ENCODE measurements at regions not wholly inside any gene's neighbourhood (a gene's known extent, or its start where the extent isn't known, plus 50 kb on each side); places are given as distances from the start of the nearest gene placed in this dataset.
"Not testable (repeated sequence)": the region's sequence is repeated elsewhere in the genome, so short reads cannot be mapped to it uniquely, and the experiment has no call there.

DNA sequence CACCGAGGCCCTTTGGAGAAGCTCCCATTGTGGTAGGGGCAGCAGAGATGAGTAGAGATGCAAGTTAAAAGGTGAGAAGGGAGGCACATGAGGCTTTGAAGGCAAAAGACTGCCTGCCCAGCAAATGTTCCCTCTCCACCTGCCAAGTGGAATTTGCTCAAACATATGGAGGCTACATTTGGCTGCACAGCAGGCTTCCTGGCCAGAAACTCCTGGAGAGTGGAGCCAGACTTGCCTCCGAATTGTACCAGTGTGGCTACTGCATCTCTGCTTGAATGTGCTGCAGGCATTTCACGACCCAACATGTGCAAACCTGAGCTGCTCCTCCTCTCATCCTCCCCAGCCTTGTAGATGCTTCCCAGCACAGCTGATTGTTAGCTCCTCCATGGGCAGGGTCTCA is 229.2 kb downstream of the ZNF621 start:
- no peak overlapping the region for H3K27ac Mint-ChIP-seq
- DNase-seq (ENCODE audit: low spot score) (no peak), ATAC-seq (no peak)
- H3K4me1 Mint-ChIP-seq (ENCODE audit: low read depth in 2 of 2), result no peaks in the 10 kb centered on the region
- H3K27me3 Mint-ChIP-seq, result peaks cover 6 to 37% of the 10 kb centered on the region in 2 donors
- no peaks in the 10 kb centered on the region for H3K9me3 Mint-ChIP-seq
- no peak overlapping the region for H3K4me3 Mint-ChIP-seq
- H3K36me3 Mint-ChIP-seq, result no peaks in the 10 kb centered on the region

- Mint-ChIP-seq H3K9me3 (peaks cover 2% of the 10 kb centered on the region), H3K36me3 (no peaks in the 10 kb centered on the region), H3K27me3 (peaks cover 6 to 33% of the 10 kb centered on the region in 2 donors), H3K27ac (no peak overlapping the region), H3K4me3 (no peak overlapping the region), H3K4me1 (ENCODE audit: low read depth in 2 of 2) (no peaks in the 10 kb centered on the region)
- no peak for ATAC-seq
- no peak for DNase-seq (ENCODE audit: low spot score)
Measured at GRCh38 chr3:40754994-40755393, 230.2 kb downstream of the ZNF621 start.

DNA sequence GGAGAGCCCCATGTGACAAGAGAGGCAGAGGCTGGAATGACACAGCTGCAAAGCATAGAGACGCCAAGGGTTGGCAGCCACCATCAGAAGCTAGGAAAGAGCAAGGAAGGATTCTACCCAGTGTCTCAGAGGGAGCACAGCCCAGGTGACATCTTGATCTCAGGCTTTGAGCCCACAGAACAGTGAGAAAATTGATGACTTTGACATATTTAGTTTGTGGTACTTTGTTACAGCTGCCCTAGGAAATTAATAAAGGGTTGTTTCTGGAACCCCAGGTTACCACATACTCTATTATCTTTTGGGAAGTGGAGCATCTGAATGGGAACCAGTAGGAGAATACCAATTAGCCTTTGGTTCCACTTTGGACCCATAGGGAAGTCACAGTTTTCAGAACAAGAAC is 231.7 kb downstream of the ZNF621 start:
- Mint-ChIP-seq H3K27me3 (peaks cover 3 to 30% of the 10 kb centered on the region in 2 donors), H3K4me1 (ENCODE audit: low read depth in 2 of 2) (no peaks in the 10 kb centered on the region), H3K36me3 (no peaks in the 10 kb centered on the region), H3K27ac (no peak overlapping the region), H3K9me3 (peaks cover 9% of the 10 kb centered on the region), H3K4me3 (no peak overlapping the region)
- DNase-seq (ENCODE audit: low spot score) (no peak), ATAC-seq (no peak)

GRCh38 chr3:40762771-40763170 is 238.0 kb downstream of the ZNF621 start:
- not testable (repeated sequence) for H3K4me1 Mint-ChIP-seq (ENCODE audit: low read depth in 2 of 2); DNase-seq (ENCODE audit: low spot score); H3K36me3 Mint-ChIP-seq; H3K9me3 Mint-ChIP-seq; ATAC-seq; H3K27ac Mint-ChIP-seq; H3K4me3 Mint-ChIP-seq
- H3K27me3 Mint-ChIP-seq, result peaks cover 0 to 14% of the 10 kb centered on the region in 2 donors

DNA sequence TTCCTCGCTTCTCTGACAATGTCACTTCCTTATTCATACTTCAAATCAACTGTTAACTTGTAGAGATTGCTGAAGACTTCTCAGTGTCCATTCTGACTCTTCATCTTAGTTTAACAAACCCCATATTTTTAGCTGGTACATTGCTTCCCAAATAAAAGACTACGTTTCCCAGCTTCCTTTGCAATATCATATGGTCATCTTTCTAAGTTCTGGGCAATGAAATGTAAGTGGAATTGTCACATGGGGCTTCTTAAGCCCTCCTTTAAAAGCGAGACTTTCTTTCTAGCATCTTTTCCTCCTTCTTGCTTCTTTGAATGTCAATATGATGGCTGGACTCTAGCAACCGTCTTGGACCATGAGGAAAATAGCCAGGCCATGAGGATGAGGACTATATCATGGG is 239.0 kb downstream of the ZNF621 start:
- H3K4me1 Mint-ChIP-seq (ENCODE audit: low read depth in 2 of 2), result no peaks in the 10 kb centered on the region
- peaks cover 9% of the 10 kb centered on the region for H3K9me3 Mint-ChIP-seq
- ATAC-seq (no peak), DNase-seq (ENCODE audit: low spot score) (no peak)
- H3K27me3 Mint-ChIP-seq, result peaks cover 0 to 13% of the 10 kb centered on the region in 2 donors
- no peaks in the 10 kb centered on the region for H3K36me3 Mint-ChIP-seq
- no peak overlapping the region for H3K27ac Mint-ChIP-seq
- H3K4me3 Mint-ChIP-seq, result no peak overlapping the region

DNA sequence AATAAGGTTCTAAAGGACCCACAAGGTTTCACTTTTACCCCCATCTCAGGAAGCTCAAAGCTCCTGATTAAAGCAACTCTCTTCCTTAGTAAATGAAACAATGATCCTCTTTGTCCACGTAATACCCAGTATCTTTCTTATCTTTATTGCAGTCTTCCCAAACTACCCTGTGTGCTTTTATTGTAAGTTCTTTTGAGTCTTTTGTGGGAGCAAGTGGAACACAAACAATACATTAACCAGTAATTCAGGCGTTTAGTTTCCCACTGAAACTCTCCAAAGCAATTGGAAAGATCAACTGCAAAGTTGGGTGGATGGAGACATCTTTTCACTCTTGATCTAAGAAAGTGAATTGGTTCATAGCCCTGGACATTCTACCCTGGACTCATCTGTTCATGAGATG is 240.0 kb downstream of the ZNF621 start:
- no peaks in the 10 kb centered on the region for H3K4me1 Mint-ChIP-seq (ENCODE audit: low read depth in 2 of 2)
- no peaks in the 10 kb centered on the region for H3K36me3 Mint-ChIP-seq
- DNase-seq (ENCODE audit: low spot score), result no peak
- no peak overlapping the region for H3K27ac Mint-ChIP-seq
- peaks cover 9% of the 10 kb centered on the region for H3K9me3 Mint-ChIP-seq
- no peak overlapping the region for H3K4me3 Mint-ChIP-seq
- no peak for ATAC-seq
- peaks cover 0 to 13% of the 10 kb centered on the region in 2 donors for H3K27me3 Mint-ChIP-seq

- DNase-seq (ENCODE audit: low spot score) (no peak), ATAC-seq (peak in 1 of 2 donors; percentile 54)
- Mint-ChIP-seq H3K9me3 (peaks cover 2% of the 10 kb centered on the region), H3K4me3 (no peak overlapping the region), H3K36me3 (no peaks in the 10 kb centered on the region), H3K4me1 (ENCODE audit: low read depth in 2 of 2) (no peaks in the 10 kb centered on the region), H3K27me3 (peaks cover 0 to 7% of the 10 kb centered on the region in 2 donors), H3K27ac (no peak overlapping the region)
Measured at GRCh38 chr3:40765884-40766283, 241.1 kb downstream of the ZNF621 start.

DNA sequence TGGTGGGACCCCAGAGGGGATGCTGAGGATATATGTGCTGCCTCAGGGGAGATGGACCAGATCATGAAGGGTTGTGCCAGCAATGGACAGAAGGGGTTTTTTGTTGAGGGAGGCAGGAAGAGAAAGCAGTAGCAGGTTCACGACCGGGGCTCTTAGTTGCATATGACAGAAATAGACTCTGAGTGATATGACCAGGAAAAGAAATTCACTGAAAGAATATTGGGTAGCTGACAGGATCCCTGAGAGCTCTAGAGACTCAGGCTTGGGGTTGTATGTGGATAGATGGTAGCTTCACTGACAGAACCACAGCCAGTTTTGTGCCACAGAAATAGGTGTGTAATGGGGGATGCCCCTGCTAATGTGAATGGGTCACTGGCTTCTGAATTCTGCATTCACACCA is 241.6 kb downstream of the ZNF621 start:
- peak in 1 of 2 donors; percentile 24 for ATAC-seq
- DNase-seq (ENCODE audit: low spot score), result no peak
- no peaks in the 10 kb centered on the region for H3K4me1 Mint-ChIP-seq (ENCODE audit: low read depth in 2 of 2)
- H3K36me3 Mint-ChIP-seq, result no peaks in the 10 kb centered on the region
- H3K4me3 Mint-ChIP-seq, result no peak overlapping the region
- H3K9me3 Mint-ChIP-seq, result no peaks in the 10 kb centered on the region
- peaks cover 0 to 7% of the 10 kb centered on the region in 2 donors for H3K27me3 Mint-ChIP-seq
- H3K27ac Mint-ChIP-seq, result no peak overlapping the region

DNA sequence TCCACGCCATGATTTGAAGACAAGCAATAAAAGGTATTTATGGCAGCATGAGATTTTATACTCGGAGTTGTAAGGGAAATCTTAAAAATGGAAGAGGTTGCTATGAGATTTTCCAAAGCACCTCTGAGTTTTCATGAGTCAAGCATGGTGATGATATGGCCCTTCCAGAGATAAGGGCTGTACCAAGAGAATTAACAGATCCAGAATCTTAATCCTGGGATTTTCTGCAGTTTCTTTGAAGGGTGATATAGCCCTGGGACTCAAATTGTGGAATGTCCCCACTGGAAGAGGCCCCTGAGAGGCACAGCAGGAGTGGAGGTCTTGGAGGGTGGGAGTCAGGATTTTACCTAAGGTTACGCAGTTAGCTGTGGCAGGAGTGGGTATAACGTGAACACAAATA is 243.3 kb downstream of the ZNF621 start:
- Mint-ChIP-seq H3K27me3 (peaks cover 0 to 7% of the 10 kb centered on the region in 2 donors), H3K4me1 (ENCODE audit: low read depth in 2 of 2) (no peaks in the 10 kb centered on the region), H3K4me3 (no peak overlapping the region), H3K9me3 (no peaks in the 10 kb centered on the region), H3K36me3 (no peaks in the 10 kb centered on the region), H3K27ac (no peak overlapping the region)
- ATAC-seq (no peak), DNase-seq (ENCODE audit: low spot score) (no peak)

DNA sequence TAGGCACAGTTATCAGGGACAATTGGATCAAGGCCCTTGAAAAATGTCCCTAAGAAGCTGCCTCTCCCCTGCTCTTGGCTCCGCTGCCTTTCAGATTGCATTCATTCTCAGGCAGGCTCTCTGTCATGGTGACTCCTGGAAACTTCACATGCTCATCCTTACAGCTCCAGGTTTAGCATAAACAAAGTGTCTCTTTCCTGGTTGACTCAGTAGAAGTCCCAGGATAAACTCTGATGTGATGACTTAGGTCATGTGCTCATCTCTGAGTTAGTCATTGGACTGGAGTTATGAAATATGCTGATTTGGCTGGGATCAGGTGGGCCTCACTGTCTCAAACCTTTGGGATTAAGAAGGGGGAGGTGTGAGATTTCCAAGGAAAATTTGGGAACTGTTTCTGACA is 243.8 kb downstream of the ZNF621 start:
- peaks cover 0 to 5% of the 10 kb centered on the region in 2 donors for H3K27me3 Mint-ChIP-seq
- no peaks in the 10 kb centered on the region for H3K4me1 Mint-ChIP-seq (ENCODE audit: low read depth in 2 of 2)
- no peak overlapping the region for H3K4me3 Mint-ChIP-seq
- H3K36me3 Mint-ChIP-seq, result no peaks in the 10 kb centered on the region
- H3K9me3 Mint-ChIP-seq, result no peaks in the 10 kb centered on the region
- no peak overlapping the region for H3K27ac Mint-ChIP-seq
- no peak for ATAC-seq
- DNase-seq (ENCODE audit: low spot score), result no peak

GRCh38 chr3:40770061-40770460 is 245.3 kb downstream of the ZNF621 start:
- Mint-ChIP-seq H3K4me3 (no peak overlapping the region), H3K9me3 (no peaks in the 10 kb centered on the region), H3K27ac (no peak overlapping the region), H3K27me3 (peaks cover 0 to 6% of the 10 kb centered on the region in 2 donors), H3K4me1 (ENCODE audit: low read depth in 2 of 2) (no peaks in the 10 kb centered on the region), H3K36me3 (no peaks in the 10 kb centered on the region)
- ATAC-seq, result no peak
- no peak for DNase-seq (ENCODE audit: low spot score)

GRCh38 chr3:40771112-40771511 is 246.4 kb downstream of the ZNF621 start:
- peaks cover 3 to 17% of the 10 kb centered on the region in 2 donors for H3K27me3 Mint-ChIP-seq
- DNase-seq (ENCODE audit: low spot score), result no peak
- H3K4me1 Mint-ChIP-seq (ENCODE audit: low read depth in 2 of 2), result no peaks in the 10 kb centered on the region
- ATAC-seq, result no peak
- H3K27ac Mint-ChIP-seq, result no peak overlapping the region
- H3K36me3 Mint-ChIP-seq, result no peaks in the 10 kb centered on the region
- no peaks in the 10 kb centered on the region for H3K9me3 Mint-ChIP-seq
- no peak overlapping the region for H3K4me3 Mint-ChIP-seq

GRCh38 chr3:40779039-40779438 is 254.3 kb downstream of the ZNF621 start:
- no peak for DNase-seq (ENCODE audit: low spot score)
- ATAC-seq, result no peak
- H3K9me3 Mint-ChIP-seq, result no peaks in the 10 kb centered on the region
- no peaks in the 10 kb centered on the region for H3K4me1 Mint-ChIP-seq (ENCODE audit: low read depth in 2 of 2)
- no peaks in the 10 kb centered on the region for H3K36me3 Mint-ChIP-seq
- H3K27ac Mint-ChIP-seq, result no peak overlapping the region
- peaks cover 15 to 47% of the 10 kb centered on the region in 2 donors for H3K27me3 Mint-ChIP-seq
- no peak overlapping the region for H3K4me3 Mint-ChIP-seq

- no peaks in the 10 kb centered on the region for H3K36me3 Mint-ChIP-seq
- DNase-seq (ENCODE audit: low spot score) (no peak), ATAC-seq (no peak)
- H3K27me3 Mint-ChIP-seq, result peaks cover 16 to 40% of the 10 kb centered on the region in 2 donors
- no peak overlapping the region for H3K27ac Mint-ChIP-seq
- no peak overlapping the region for H3K4me3 Mint-ChIP-seq
- H3K9me3 Mint-ChIP-seq, result no peaks in the 10 kb centered on the region
- H3K4me1 Mint-ChIP-seq (ENCODE audit: low read depth in 2 of 2), result no peaks in the 10 kb centered on the region
Measured at GRCh38 chr3:40780291-40780924, 255.6 kb downstream of the ZNF621 start.

DNA sequence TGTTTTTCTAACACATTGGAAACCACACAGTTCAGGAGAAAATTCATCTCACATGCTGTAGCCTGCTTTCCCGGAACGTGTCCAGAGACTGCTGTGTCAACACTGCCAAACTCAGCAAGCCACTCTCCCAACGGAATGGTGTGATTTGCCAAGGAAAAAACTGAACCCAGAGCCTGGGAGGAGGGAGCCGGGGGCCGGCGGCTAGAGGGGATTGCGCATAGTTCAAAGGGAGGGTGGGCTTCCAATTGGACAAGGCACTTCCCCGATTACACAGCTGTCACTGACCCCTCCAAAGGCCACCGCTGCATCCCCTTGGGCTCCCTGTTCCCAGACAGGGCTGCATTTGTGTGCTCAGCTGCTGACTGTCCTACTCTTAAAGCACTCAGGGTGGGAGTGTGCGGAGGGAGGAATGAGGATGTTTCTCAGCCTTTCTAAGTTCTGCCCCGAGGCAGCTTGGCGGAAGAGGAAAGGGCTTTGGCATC is 256.2 kb downstream of the ZNF621 start:
- Mint-ChIP-seq H3K9me3 (no peaks in the 10 kb centered on the region), H3K27me3 (peaks cover 16 to 40% of the 10 kb centered on the region in 2 donors), H3K27ac (no peak overlapping the region), H3K4me1 (ENCODE audit: low read depth in 2 of 2) (no peaks in the 10 kb centered on the region), H3K4me3 (no peak overlapping the region), H3K36me3 (no peaks in the 10 kb centered on the region)
- no peak for DNase-seq (ENCODE audit: low spot score)
- ATAC-seq, result no peak

Data from natural killer cell treated with Interleukin-12 subunit alpha and Interleukin-12 subunit beta and Interleukin-15 and Interleukin-18, amount 100 ng/mL, for 72 hours (primary cell).